ENCODE measurements at regions not wholly inside any gene's neighbourhood (a gene's known extent, or its start where the extent isn't known, plus 50 kb on each side); places are given as distances from the start of the nearest gene placed in this dataset.
A peak's percentile ranks its signal among the peaks of the same experiment; 100 is the strongest.

- ChIA-PET CTCF (no interaction called here), POLR2A (no interaction called here)
- no TSS peak for BruUV-seq (replicated peaks)
- Histone ChIP-seq H3K27ac (ENCODE audit: low read length) (no peak overlapping the region), H3K4me3 (ENCODE audit: low read depth in 2 of 2, low read length in 2 of 2) (no peak overlapping the region), H3K4me1 (ENCODE audit: control insufficient read depth, insufficient read depth, low read length) (no peaks in the 10 kb centered on the region; the same call in 1 of the 2 replicates), H3K36me3 (ENCODE audit: control insufficient read depth, insufficient read depth, low read length) (no peaks in the 10 kb centered on the region), H3K27me3 (ENCODE audit: control insufficient read depth, insufficient read depth, low read length) (no peaks in the 10 kb centered on the region), H3K9me3 (ENCODE audit: control insufficient read depth, insufficient read depth, low read depth, low read length) (no peaks in the 10 kb centered on the region)
- no peak for DNase-seq (ENCODE audit: low read depth, low spot score)
- no peak for ATAC-seq
- TF ChIP-seq TCF7L2 (IDR thresholded peaks at IDR 0.05; ENCODE audit: low read depth, low read length) (no peak), POLR2AphosphoS5 (IDR thresholded peaks at IDR 0.05; ENCODE audit: low read depth, low read length) (no peak), REST (IDR thresholded peaks at IDR 0.05; ENCODE audit: insufficient read depth in 1 of 2, low read depth in 2 of 2, low read length in 1 of 2) (no peak), CTCF (IDR thresholded peaks at IDR 0.05) (no peak), SIN3A (IDR thresholded peaks at IDR 0.05; ENCODE audit: borderline replicate concordance, insufficient read depth, low read depth, low read length) (no peak)
- intact Hi-C loops (cut with micrococcal nuclease; ENCODE audit: unreplicated experiment) (loop anchor here (5.0 kb wide), 2 partner anchors 99 to 211 kb away; no protein-coding TSS in a partner anchor), in situ Hi-C loops (cut with HindIII; ENCODE audit: low pct_unique_long_range_greater_than_20kb, low sequenced_read_pairs) (no loop called here)
Observed at GRCh38 chr9:73083519-73083918, 68.1 kb upstream of the ANXA1 start.

GRCh38 chr9:73081979-73082657 is 69.5 kb upstream of the ANXA1 start:
- POLR2A ChIA-PET: no interaction called here
- CTCF ChIA-PET: interaction anchor here (0.6 kb wide), 1 partner anchor 89 kb away, joined by 5 read pairs; no protein-coding TSS in a partner anchor
- Histone ChIP-seq H3K4me1 (ENCODE audit: control insufficient read depth, insufficient read depth, low read length) (no peaks in the 10 kb centered on the region; the same call in 1 of the 2 replicates), H3K27me3 (ENCODE audit: control insufficient read depth, insufficient read depth, low read length) (no peaks in the 10 kb centered on the region), H3K9me3 (ENCODE audit: control insufficient read depth, insufficient read depth, low read depth, low read length) (no peaks in the 10 kb centered on the region), H3K27ac (ENCODE audit: low read length) (no peak overlapping the region), H3K4me3 (ENCODE audit: low read depth in 2 of 2, low read length in 2 of 2) (no peak overlapping the region), H3K36me3 (ENCODE audit: control insufficient read depth, insufficient read depth, low read length) (no peaks in the 10 kb centered on the region)
- intact Hi-C loops (cut with micrococcal nuclease; ENCODE audit: unreplicated experiment) (loop anchor here (5.0 kb wide), 2 partner anchors 100 to 210 kb away; no protein-coding TSS in a partner anchor), in situ Hi-C loops (cut with HindIII; ENCODE audit: low pct_unique_long_range_greater_than_20kb, low sequenced_read_pairs) (no loop called here)
- no TSS peak for BruUV-seq (replicated peaks)
- ATAC-seq (no peak), DNase-seq (ENCODE audit: low read depth, low spot score) (no peak)
- peak; percentile 73; the same call in 1 of the 2 replicates for TF ChIP-seq CTCF (IDR thresholded peaks at IDR 0.05)
- TF ChIP-seq REST (IDR thresholded peaks at IDR 0.05; ENCODE audit: insufficient read depth in 1 of 2, low read depth in 2 of 2, low read length in 1 of 2): no peak

Measured in Panc1 (cell line).